HCT116 (cell line): ENCODE measurements at regions not wholly inside any gene's neighbourhood (a gene's known extent, or its start where the extent isn't known, plus 50 kb on each side); places are given as distances from the start of the nearest gene placed in this dataset.

Experiments
- ATAC-seq: fragments of 200-7000 bp; cut with Tn5 transposase; 2 replicates; pipeline ENCODE4 v1.9.1; 2020; ENCODE audit warnings: mild to moderate bottlenecking, moderate library complexity
- BruUV-seq: library from RNA; stranded (reverse); fragments of 400-500 nt; replicated peaks from 2 replicates; lab custom pipeline; 2021; lab: Mats Ljungman, UMichigan
- CTCF ChIA-PET: fragments of 300-600 bp; sonication (Branson Sonifier 250); formaldehyde crosslinking; loops from one replicate; lab custom pipeline; 2021; ENCODE audit warnings: antibody characterized with exemption; lab: Charles Lee
- POLR2A ChIA-PET: fragments of 300-600, 350-600 bp; sonication (Branson Sonifier 250); formaldehyde crosslinking; loops from one replicate; lab custom pipeline; 2021; ENCODE audit warnings: antibody characterized with exemption; lab: Charles Lee
- RAD21 ChIA-PET, 2 experiments: fragments of 300-600 bp; sonication (Branson Sonifier 250); formaldehyde crosslinking; loops; one replicate each; lab custom pipeline; 2023; ENCODE audit warnings: low total read pairs in 2 of 2; ENCODE audit not compliant: uncharacterized antibody in 2 of 2, unreplicated experiment in 2 of 2, low non-redundant PET in 1 of 2; lab: Charles Lee
- DNase-seq: peaks from one replicate; pipeline ENCODE4 v3.0.0-alpha.2; 2010; ENCODE audit warnings: low read depth, low spot score
- H2AFZ ChIP-seq: fragments of 200-600 bp; shearing (Covaris generic), sonication (generic); 2 replicates; pipeline ENCODE4 v1.6.1; 2017; ENCODE audit warnings: low read depth, mixed run types, mixed read lengths, antibody characterized with exemption, low read length; ENCODE audit not compliant: poor library complexity, severe bottlenecking
- H3K27ac ChIP-seq: 2 replicates; pipeline ENCODE4 v1.5.1; 2012; ENCODE audit warnings: low read depth, low read length
- H3K27me3 ChIP-seq: fragments of 200-600 bp; sonication (generic); 2 replicates; pipeline ENCODE4 v1.6.1; 2016; ENCODE audit warnings: mixed run types, low read length, mixed read lengths; ENCODE audit not compliant: insufficient read depth
- H3K36me3 ChIP-seq, 2 experiments: fragments of 200-500 bp in 1 of 2; fragments of 200-600 bp in 1 of 2; sonication (Bioruptor generic) in 1 of 2; sonication (generic) in 1 of 2; 2 replicates each; pipeline versions ENCODE4 v1.5.1 to v1.6.1; 2014 to 2016; ENCODE audit warnings: low read length in 2 of 2, inconsistent platforms in 1 of 2, mixed read lengths in 1 of 2, mixed run types in 1 of 2; ENCODE audit not compliant: insufficient read depth in 2 of 2, control insufficient read depth in 1 of 2
- H3K4me1 ChIP-seq, 2 experiments: fragments of 200-600 bp in 1 of 2; sonication (generic) in 1 of 2; 2 replicates each; pipeline versions ENCODE4 v1.5.1 to v1.6.1; 2012 to 2017; ENCODE audit warnings: low read length in 2 of 2, inconsistent platforms in 1 of 2, mild to moderate bottlenecking in 1 of 2, mixed read lengths in 1 of 2, mixed run types in 1 of 2, moderate library complexity in 1 of 2; ENCODE audit not compliant: insufficient read depth in 2 of 2, control insufficient read depth in 1 of 2
- H3K4me2 ChIP-seq: fragments of 200-600 bp; sonication (generic); 2 replicates; pipeline ENCODE4 v1.6.1; 2017; ENCODE audit warnings: mixed run types, low read length, mixed read lengths
- H3K4me3 ChIP-seq, 2 experiments: fragments of 200-600 bp in 1 of 2; sonication (generic) in 1 of 2; replicated peaks in 1 of 2; 2 replicates each; pipeline ENCODE4 v1.5.1; 2011 to 2016; ENCODE audit warnings: low read length in 2 of 2, control low read depth in 1 of 2, low read depth in 1 of 2, mild to moderate bottlenecking in 1 of 2, mixed read lengths in 1 of 2, mixed run types in 1 of 2
- H3K79me2 ChIP-seq: fragments of 200-600 bp; sonication (generic); 2 replicates; pipeline ENCODE4 v1.6.1; 2017; ENCODE audit warnings: mild to moderate bottlenecking, mixed run types, low read length, moderate library complexity, mixed read lengths; ENCODE audit not compliant: insufficient read depth
- H3K9ac ChIP-seq: fragments of 200-600 bp; sonication (generic); 2 replicates; pipeline ENCODE4 v1.6.1; 2016; ENCODE audit warnings: low read length, mixed read lengths
- H3K9me2 ChIP-seq: fragments of 200-600 bp; sonication (generic), shearing (Covaris generic); 2 replicates; pipeline ENCODE4 v1.6.1; 2017; ENCODE audit warnings: mixed run types, mild to moderate bottlenecking, moderate library complexity; ENCODE audit not compliant: insufficient read depth
- H3K9me3 ChIP-seq, 2 experiments: fragments of 200-500 bp in 1 of 2; fragments of 200-600 bp in 1 of 2; sonication (Bioruptor generic) in 1 of 2; sonication (generic) in 1 of 2; 2 replicates each; pipeline ENCODE4 v1.6.1; 2014 to 2017; ENCODE audit warnings: low read length in 2 of 2, mixed read lengths in 2 of 2, inconsistent platforms in 1 of 2, low read depth in 1 of 2, mild to moderate bottlenecking in 1 of 2, mixed run types in 1 of 2, moderate library complexity in 1 of 2; ENCODE audit not compliant: control insufficient read depth in 1 of 2, insufficient read depth in 1 of 2
- H4K20me1 ChIP-seq: fragments of 200-600 bp; sonication (generic), shearing (Covaris generic); 2 replicates; pipeline ENCODE4 v1.6.1; 2017; ENCODE audit warnings: mixed run types, mild to moderate bottlenecking, moderate library complexity; ENCODE audit not compliant: insufficient read depth
- CTCF ChIP-seq, 3 experiments: fragments of 200-600 bp in 1 of 3; sonication (generic) in 1 of 3; IDR thresholded peaks in 2 of 3; conservative IDR thresholded peaks in 1 of 3; 2 replicates each; pipeline ENCODE4 v1.5.1; 2012 to 2017; ENCODE audit warnings: low read depth in 2 of 3, low read length in 2 of 3, antibody characterized with exemption in 1 of 3, borderline replicate concordance in 1 of 3, control low read depth in 1 of 3, mild to moderate bottlenecking in 1 of 3, mixed read lengths in 1 of 3, mixed run types in 1 of 3, moderate library complexity in 1 of 3; ENCODE audit not compliant: insufficient read depth in 1 of 3
- ELF1 ChIP-seq: IDR thresholded peaks from 2 replicates; pipeline ENCODE4 v1.6.1; 2012; ENCODE audit warnings: low read depth, borderline replicate concordance
- EZH2phosphoT487 ChIP-seq: fragments of 200-600 bp; IDR thresholded peaks from 2 replicates; pipeline ENCODE4 v1.6.1; 2018; ENCODE audit warnings: antibody characterized with exemption, borderline replicate concordance
- POLR2AphosphoS5 ChIP-seq: IDR thresholded peaks from 2 replicates; pipeline ENCODE4 v1.6.1; 2011; ENCODE audit warnings: mild to moderate bottlenecking, low read depth, low read length, moderate library complexity
- REST ChIP-seq: IDR thresholded peaks from 2 replicates; pipeline ENCODE4 v1.6.1; 2012; ENCODE audit warnings: low read depth
- SIN3A ChIP-seq: IDR thresholded peaks from 2 replicates; pipeline ENCODE4 v1.6.1; 2012; ENCODE audit warnings: low read depth
- SRF ChIP-seq: IDR thresholded peaks from 2 replicates; pipeline ENCODE4 v1.6.1; 2012; ENCODE audit warnings: low read depth
- TCF7L2 ChIP-seq: IDR thresholded peaks from 2 replicates; pipeline ENCODE4 v1.7.0; 2011; ENCODE audit warnings: borderline replicate concordance, inconsistent platforms; ENCODE audit not compliant: insufficient read depth, insufficient read length; ENCODE audit errors: extremely low read depth
- ZFX ChIP-seq: fragments of 450-650 bp; IDR thresholded peaks from 2 replicates; pipeline ENCODE4 v1.6.1; 2017
- ZNF274 ChIP-seq: fragments of 200-500 bp; sonication (Bioruptor generic); IDR thresholded peaks from 2 replicates; pipeline ENCODE4 v1.6.1; 2014; ENCODE audit warnings: mild to moderate bottlenecking, low read depth, low read length, inconsistent platforms
- intact Hi-C: fragments of 100-400 bp; cut with micrococcal nuclease; formaldehyde crosslinking; loops from 2 replicates; pipeline ENCODE4 v1.10.0; 2022

- DNase-seq (no peak), ATAC-seq (no peak)
- intact Hi-C loops: no loop called here
- ChIA-PET CTCF (no interaction called here), POLR2A (no interaction called here), RAD21 (no interaction called here)
- Histone ChIP-seq H4K20me1 (no peaks in the 10 kb centered on the region), H3K4me2 (no peak overlapping the region), H3K4me3 (no peak overlapping the region), H3K4me1 (no peaks in the 10 kb centered on the region), H3K9ac (no peak overlapping the region), H3K79me2 (no peaks in the 10 kb centered on the region), H3K36me3 (no peaks in the 10 kb centered on the region), H3K27ac (no peak overlapping the region), H3K9me3 (peaks cover 0 to 5% of the 10 kb centered on the region in 2 experiments; a peak in 1 of 4 replicates), H3K9me2 (no peaks in the 10 kb centered on the region), H3K27me3 (no peaks in the 10 kb centered on the region), H2AFZ (no peak overlapping the region)
- TF ChIP-seq TCF7L2 (no peak), POLR2AphosphoS5 (no peak), SRF (no peak), ZNF274 (no peak), SIN3A (no peak), EZH2phosphoT487 (no peak), ZFX (no peak), CTCF (IDR thresholded peaks at IDR 0.05 in 2 of 3, conservative IDR thresholded peaks at IDR 0.05 in 1 of 3; ENCODE audit: borderline replicate concordance in 1 of 3, insufficient read depth in 1 of 3, low read depth in 2 of 3, low read length in 2 of 3) (no peak), ELF1 (no peak), REST (no peak)
- BruUV-seq: no TSS peak
These were observed 958.6 kb upstream of the SLIT2 start for GRCh38 chr4:19293080-19293479.
